K562 (cell line): ENCODE measurements at regions not wholly inside any gene's neighbourhood (a gene's known extent, or its start where the extent isn't known, plus 50 kb on each side); places are given as distances from the start of the nearest gene placed in this dataset.
A peak's percentile ranks its signal among the peaks of the same experiment; 100 is the strongest.

Experiments used
- ATF1 ChIP-seq, 2 experiments: fragments of 450-650 bp in 1 of 2; IDR thresholded peaks; 2 replicates each; pipeline ENCODE4 v1.6.1; 2016; ENCODE audit warnings: missing compliant biosample characterization in 1 of 2, missing genetic modification characterization in 1 of 2
- ATF6 ChIP-seq: sonication (generic); formaldehyde crosslinking; IDR thresholded peaks from 2 replicates; pipeline ENCODE4 v1.4.0; 2020; ENCODE audit warnings: mild to moderate bottlenecking, missing genetic modification reagents
- CCNT2 ChIP-seq: IDR thresholded peaks from 2 replicates; pipeline ENCODE4 v1.6.1; 2011; ENCODE audit warnings: borderline replicate concordance, low read depth, mild to moderate bottlenecking, moderate library complexity, mixed read lengths, low read length; ENCODE audit not compliant: insufficient read length; ENCODE audit errors: extremely low read depth
- CREB3L1 ChIP-seq: fragments of 450-650 bp; IDR thresholded peaks from 2 replicates; pipeline ENCODE4 v1.6.1; 2014; ENCODE audit warnings: low read depth, mild to moderate bottlenecking, moderate library complexity, borderline replicate concordance
- EGR1 ChIP-seq: fragments of 450-650 bp; conservative IDR thresholded peaks from 2 replicates; pipeline ENCODE4 v1.6.1; 2017; ENCODE audit warnings: mild to moderate bottlenecking
- ERF ChIP-seq: fragments of 450-650 bp; formaldehyde crosslinking; IDR thresholded peaks from 2 replicates; pipeline ENCODE4 v1.4.0; 2020; ENCODE audit warnings: mild to moderate bottlenecking, mixed read lengths
- ETS2 ChIP-seq: IDR thresholded peaks from 2 replicates; pipeline ENCODE4 v1.6.1; 2016; ENCODE audit warnings: borderline replicate concordance, missing genetic modification characterization, mild to moderate bottlenecking, moderate library complexity, missing compliant biosample characterization; ENCODE audit not compliant: poor library complexity, severe bottlenecking
- FOSL1 ChIP-seq: fragments of 200-800 bp; sonication (Bioruptor generic); conservative IDR thresholded peaks from 2 replicates; pipeline ENCODE4 v1.6.1; 2016; ENCODE audit warnings: missing genetic modification characterization, missing compliant biosample characterization
- KLF13 ChIP-seq: fragments of 450-650 bp; IDR thresholded peaks from 2 replicates; pipeline ENCODE4 v1.6.1; 2016; ENCODE audit warnings: missing genetic modification characterization, low read depth, mild to moderate bottlenecking, missing compliant biosample characterization, moderate library complexity, borderline replicate concordance
- MNT ChIP-seq, 2 experiments: fragments of 450-650 bp; conservative IDR thresholded peaks; 2 replicates each; pipeline ENCODE4 v1.6.1; 2017; ENCODE audit warnings: mild to moderate bottlenecking in 2 of 2, moderate library complexity in 2 of 2
- NEUROD1 ChIP-seq: fragments of 150-350 bp; IDR thresholded peaks from 2 replicates; pipeline ENCODE4 v1.6.1; 2014; ENCODE audit warnings: borderline replicate concordance, low read length, low read depth; ENCODE audit not compliant: partially characterized antibody
- RB1 ChIP-seq: fragments of 450-650 bp; IDR thresholded peaks from 2 replicates; pipeline ENCODE4 v1.6.1; 2017; ENCODE audit warnings: low read depth, mild to moderate bottlenecking
- RBBP5 ChIP-seq: fragments of 200-600 bp; sonication (generic); IDR thresholded peaks from 2 replicates; pipeline ENCODE4 v1.6.1; 2012; ENCODE audit warnings: borderline replicate concordance, mild to moderate bottlenecking, low read length, control low read depth, inconsistent platforms; ENCODE audit not compliant: insufficient read depth, poor library complexity, severe bottlenecking
- RNF2 ChIP-seq: sonication (generic); IDR thresholded peaks from 2 replicates; pipeline ENCODE4 v1.6.1; 2016
- SRF ChIP-seq, 2 experiments: fragments of 250-450, 450-650 bp in 1 of 2; sonication (Bioruptor Pico) in 1 of 2; sonication (generic) in 1 of 2; formaldehyde crosslinking; IDR thresholded peaks; 2 replicates each; pipeline versions ENCODE4 v1.5.0 to v1.5.1; 2020 to 2022; ENCODE audit warnings: mild to moderate bottlenecking in 1 of 2, missing genetic modification reagents in 1 of 2
- TFAM ChIP-seq: fragments of 250-450 bp; sonication (Bioruptor Pico); conservative IDR thresholded peaks from 2 replicates; pipeline ENCODE4 v1.5.0; 2021; ENCODE audit warnings: mild to moderate bottlenecking, moderate library complexity
- ZBTB5 ChIP-seq: fragments of 450-650 bp; IDR thresholded peaks from 2 replicates; pipeline ENCODE4 v1.6.1; 2017; ENCODE audit warnings: antibody characterized with exemption
- ZFP30 ChIP-seq: fragments of 250-450 bp; sonication (Bioruptor Pico); IDR thresholded peaks from 2 replicates; pipeline ENCODE4 v1.8.0; 2022; ENCODE audit warnings: moderate library complexity, mild to moderate bottlenecking, inconsistent platforms, borderline replicate concordance
- ZNF217 ChIP-seq: sonication (generic); formaldehyde crosslinking; IDR thresholded peaks from 2 replicates; pipeline ENCODE4 v1.8.0; 2022; ENCODE audit warnings: mild to moderate bottlenecking, missing genetic modification reagents
- ZNF785 ChIP-seq: fragments of 250-450 bp; sonication (Bioruptor Pico); IDR thresholded peaks from 2 replicates; pipeline ENCODE4 v1.4.0; 2020; ENCODE audit warnings: mild to moderate bottlenecking

- TF ChIP-seq RB1 (0 out of 2 replicates have a peak, but pooled peaks have one; percentile 61), CCNT2 (peak; percentile 51), ERF (CRISPR knock-in tag) (0 out of 2 replicates have a peak, but pooled peaks have one; percentile 65), ZNF217 (CRISPR knock-in tag) (no peak), ATF6 (CRISPR knock-in tag) (0 out of 2 replicates have a peak, but pooled peaks have one; percentile 17), TFAM (CRISPR knock-in tag) (no peak), ETS2 (tag) (no peak), SRF (CRISPR knock-in tag; IDR thresholded peaks at IDR 0.05) (peak in 1 of 2 experiments; percentile 68; a peak in 2 of 4 replicates), ZNF785 (CRISPR knock-in tag) (no peak), ZBTB5 (no peak), ZFP30 (CRISPR knock-in tag) (no peak), FOSL1 (tag) (no peak), RBBP5 (peak; percentile 74), EGR1 (peak; percentile 38), NEUROD1 (no peak), RNF2 (peak; percentile 26; the same call in 1 of the 2 replicates), CREB3L1 (0 out of 2 replicates have a peak, but pooled peaks have one; percentile 35), ATF1 (CRISPR knock-in tag; IDR thresholded peaks at IDR 0.05) (no peak), ATF1 (tag; IDR thresholded peaks at IDR 0.05) (peak; percentile 8; the same call in 1 of the 2 replicates), MNT (conservative IDR thresholded peaks at IDR 0.05) (peak; percentile 51 to 76), KLF13 (tag) (peak; percentile 62; the same call in 1 of the 2 replicates)
Measured at GRCh38 chr12:91633734-91634357, 451.2 kb upstream of the DCN start (continued).
